H1 (cell line): ENCODE measurements at regions not wholly inside any gene's neighbourhood (a gene's known extent, or its start where the extent isn't known, plus 50 kb on each side); places are given as distances from the start of the nearest gene placed in this dataset.

Experiments
- CTCF ChIA-PET: fragments of 300-600 bp; sonication (Branson Sonifier 250); formaldehyde crosslinking; loops from one replicate; lab custom pipeline; 2021; ENCODE audit not compliant: partially characterized antibody; lab: Charles Lee
- POLR2A ChIA-PET: fragments of 300-600 bp; sonication (Branson Sonifier 250); formaldehyde crosslinking; loops from one replicate; lab custom pipeline; 2021; ENCODE audit warnings: inconsistent platforms; ENCODE audit not compliant: partially characterized antibody; lab: Charles Lee
- DNase-seq, 2 experiments: peaks; one replicate each; pipeline versions ENCODE4 v3.0.0 to v3.0.0-alpha.2; 2010 to 2022; ENCODE audit warnings: low spot score in 2 of 2, low read depth in 1 of 2, mixed read lengths in 1 of 2
- FAIRE-seq: peaks from 2 replicates; lab custom pipeline; 2011; peaks lifted over from hg19 to GRCh38; lab: Jason Lieb, UNC
- H2AFZ ChIP-seq: 2 replicates; pipeline ENCODE4 v1.8.1; 2012; ENCODE audit warnings: low read length, inconsistent platforms
- H2AK5ac ChIP-seq: 2 replicates; pipeline ENCODE4 v1.6.1; 2013; ENCODE audit warnings: low read depth, low read length
- H2BK120ac ChIP-seq: replicated peaks from 2 replicates; pipeline ENCODE3; 2013; ENCODE audit warnings: low read depth, low read length, inconsistent platforms
- H2BK12ac ChIP-seq: 2 replicates; pipeline ENCODE4 v1.6.1; 2013; ENCODE audit warnings: low read depth, low read length
- H2BK15ac ChIP-seq: 2 replicates; pipeline ENCODE4 v1.6.1; 2013; ENCODE audit warnings: low read length
- H2BK20ac ChIP-seq: 2 replicates; pipeline ENCODE4 v1.6.1; 2013; ENCODE audit warnings: low read length
- H2BK5ac ChIP-seq: 2 replicates; pipeline ENCODE4 v1.6.1; 2013; ENCODE audit warnings: low read depth, low read length
- H3K14ac ChIP-seq: 2 replicates; pipeline ENCODE4 v1.6.1; 2013; ENCODE audit warnings: inconsistent platforms; ENCODE audit not compliant: insufficient read length
- H3K18ac ChIP-seq: 2 replicates; pipeline ENCODE4 v1.6.1; 2013; ENCODE audit warnings: low read length; ENCODE audit errors: extremely low read depth
- H3K23ac ChIP-seq: 2 replicates; pipeline ENCODE4 v1.6.1; 2013; ENCODE audit warnings: inconsistent platforms; ENCODE audit not compliant: insufficient read length
- H3K23me2 ChIP-seq: 2 replicates; pipeline ENCODE4 v1.6.1; 2013; ENCODE audit warnings: low read depth, low read length
- H3K27ac ChIP-seq: 2 replicates; pipeline ENCODE4 v1.6.1; 2011; ENCODE audit warnings: low read depth, low read length, inconsistent platforms
- H3K27me3 ChIP-seq, 4 experiments: replicated peaks in 1 of 4; 1 replicate in 1 of 4; 2 replicates in 3 of 4; pipeline versions ENCODE4 v1.6.1 to v1.8.1; 2011 to 2013; ENCODE audit warnings: low read length in 3 of 4, mild to moderate bottlenecking in 3 of 4, inconsistent platforms in 2 of 4, mixed read lengths in 2 of 4, moderate library complexity in 1 of 4; ENCODE audit not compliant: control insufficient read depth in 3 of 4, insufficient read depth in 3 of 4; ENCODE audit errors: extremely low read depth in 1 of 4
- H3K36me3 ChIP-seq, 4 experiments: 2 replicates each; pipeline versions ENCODE4 v1.6.1 to v1.8.1; 2011 to 2013; ENCODE audit warnings: mild to moderate bottlenecking in 4 of 4, low read length in 3 of 4, moderate library complexity in 2 of 4, control low read depth in 1 of 4, inconsistent platforms in 1 of 4; ENCODE audit not compliant: insufficient read depth in 4 of 4, control insufficient read depth in 2 of 4
- H3K4ac ChIP-seq: replicated peaks from 2 replicates; pipeline ENCODE3; 2013; ENCODE audit warnings: low read length, low read depth, mixed read lengths, inconsistent platforms; ENCODE audit not compliant: insufficient read length
- H3K4me1 ChIP-seq, 4 experiments: replicated peaks in 1 of 4; 1 replicate in 1 of 4; 2 replicates in 3 of 4; pipeline versions ENCODE4 v1.6.1 to v1.8.1; 2011 to 2013; ENCODE audit warnings: low read length in 3 of 4, inconsistent platforms in 2 of 4, mixed read lengths in 1 of 4; ENCODE audit not compliant: insufficient read depth in 4 of 4, control insufficient read depth in 3 of 4
- H3K4me2 ChIP-seq, 2 experiments: 2 replicates each; pipeline versions ENCODE4 v1.6.1 to v1.8.1; 2011 to 2013; ENCODE audit warnings: low read depth in 2 of 2, low read length in 2 of 2, control low read depth in 1 of 2, inconsistent platforms in 1 of 2, mild to moderate bottlenecking in 1 of 2; ENCODE audit not compliant: insufficient read depth in 1 of 2
- H3K4me3 ChIP-seq, 4 experiments: fragments of 200-600, 300-600 bp in 1 of 4; sonication (generic), shearing (Covaris generic), sonication (Bioruptor Twin) in 1 of 4; 2 replicates each; pipeline versions ENCODE4 v1.5.1 to v1.8.1; 2011 to 2016; ENCODE audit warnings: low read length in 4 of 4, low read depth in 3 of 4, control low read depth in 2 of 4, inconsistent platforms in 2 of 4, mild to moderate bottlenecking in 2 of 4, mixed read lengths in 1 of 4, moderate library complexity in 1 of 4; ENCODE audit not compliant: insufficient read depth in 2 of 4; ENCODE audit errors: extremely low read depth in 1 of 4
- H3K56ac ChIP-seq: replicated peaks from 2 replicates; pipeline ENCODE3; 2013; ENCODE audit warnings: low read depth, mild to moderate bottlenecking, mixed read lengths, low read length, inconsistent platforms; ENCODE audit not compliant: insufficient read length
- H3K79me1 ChIP-seq: 2 replicates; pipeline ENCODE4 v1.6.1; 2013; ENCODE audit warnings: low read depth, low read length, control low read depth
- H3K79me2 ChIP-seq, 2 experiments: 2 replicates each; pipeline versions ENCODE4 v1.6.1 to v1.8.1; 2012 to 2013; ENCODE audit warnings: low read length in 2 of 2, mild to moderate bottlenecking in 2 of 2, inconsistent platforms in 1 of 2; ENCODE audit not compliant: insufficient read depth in 2 of 2, control insufficient read depth in 1 of 2
- H3K9ac ChIP-seq, 4 experiments: replicated peaks in 1 of 4; 1 replicate in 1 of 4; 2 replicates in 3 of 4; pipeline versions ENCODE4 v1.6.1 to v1.8.1; 2011 to 2013; ENCODE audit warnings: low read depth in 3 of 4, low read length in 3 of 4, control low read depth in 2 of 4, mild to moderate bottlenecking in 2 of 4, moderate library complexity in 2 of 4, inconsistent platforms in 1 of 4; ENCODE audit errors: extremely low read depth in 1 of 4
- H3K9me3 ChIP-seq, 2 experiments: 2 replicates each; pipeline versions ENCODE4 v1.6.1 to v1.8.1; 2012 to 2013; ENCODE audit warnings: mild to moderate bottlenecking in 2 of 2, moderate library complexity in 2 of 2, control low read depth in 1 of 2, inconsistent platforms in 1 of 2, low read depth in 1 of 2, low read length in 1 of 2, mixed read lengths in 1 of 2; ENCODE audit not compliant: insufficient read depth in 2 of 2
- H4K20me1 ChIP-seq, 2 experiments: replicated peaks in 1 of 2; 2 replicates each; pipeline versions ENCODE3 to v1.8.1; 2011 to 2013; ENCODE audit warnings: inconsistent platforms in 2 of 2, low read length in 2 of 2, mild to moderate bottlenecking in 1 of 2; ENCODE audit not compliant: insufficient read depth in 2 of 2, control insufficient read depth in 1 of 2
- H4K5ac ChIP-seq: 2 replicates; pipeline ENCODE4 v1.6.1; 2013; ENCODE audit warnings: low read length, low read depth, mixed read lengths, inconsistent platforms; ENCODE audit not compliant: insufficient read length
- H4K8ac ChIP-seq: 2 replicates; pipeline ENCODE4 v1.8.0; 2013; ENCODE audit warnings: mild to moderate bottlenecking, moderate library complexity, low read length, inconsistent platforms; ENCODE audit not compliant: insufficient read depth; ENCODE audit errors: extremely low read depth
- H4K91ac ChIP-seq: replicated peaks from 2 replicates; pipeline ENCODE3; 2013; ENCODE audit warnings: low read length, mixed read lengths, inconsistent platforms; ENCODE audit not compliant: insufficient read length
- CEBPB ChIP-seq: IDR thresholded peaks from 2 replicates; pipeline ENCODE4 v1.6.1; 2012; ENCODE audit warnings: low read depth, low read length
- KDM4A ChIP-seq: IDR thresholded peaks from one replicate; pipeline ENCODE4 v1.7.1; 2012; ENCODE audit warnings: low read depth, mild to moderate bottlenecking, moderate library complexity, low read length, inconsistent platforms; ENCODE audit not compliant: severe bottlenecking
- SIRT6 ChIP-seq: IDR thresholded peaks from one replicate; pipeline ENCODE4 v1.7.1; 2012; ENCODE audit warnings: low read length, inconsistent platforms
- SP4 ChIP-seq: IDR thresholded peaks from 2 replicates; pipeline ENCODE4 v1.6.1; 2012; ENCODE audit warnings: low read length, inconsistent platforms
- SRF ChIP-seq: IDR thresholded peaks from 2 replicates; pipeline ENCODE4 v1.6.1; 2011; ENCODE audit warnings: mild to moderate bottlenecking, low read depth, low read length, moderate library complexity
- WGBS, 2 experiments: shearing (Covaris generic) in 1 of 2; methylation state at CpG; one replicate each; pipeline versions ENCODE4 v1.1.6 to v1.1.7; 2013 to 2015; ENCODE audit warnings: low lambda C conversion rate in 2 of 2, mixed read lengths in 2 of 2, inconsistent platforms in 1 of 2, low coverage in 1 of 2, missing lambda C conversion rate in 1 of 2; ENCODE audit not compliant: insufficient replicate concordance in 2 of 2, insufficient coverage in 1 of 2, insufficient read length in 1 of 2; ENCODE audit errors: extremely low coverage in 1 of 2, missing lambda C conversion rate in 1 of 2; 5-methylcytosine and 5-hydroxymethylcytosine counted together

- no peaks in the 10 kb centered on the region for H4K20me1 ChIP-seq
- H3K36me3 ChIP-seq: no peaks in the 10 kb centered on the region
- no peak overlapping the region for H3K4ac ChIP-seq
- TF ChIP-seq SP4: no peak
- TF ChIP-seq KDM4A: no peak
- no peak for TF ChIP-seq SIRT6
- no peak for TF ChIP-seq CEBPB
- no peak for TF ChIP-seq SRF
- TF ChIP-seq, all 59 proteins: peak for 0
- Histone ChIP-seq H3K4me3 (no peak overlapping the region), H4K8ac (no peak overlapping the region), H3K9ac (no peak overlapping the region), H3K9me3 (no peaks in the 10 kb centered on the region), H3K14ac (no peak overlapping the region), H2BK12ac (no peak overlapping the region), H3K79me1 (no peaks in the 10 kb centered on the region), H2BK20ac (no peak overlapping the region), H3K79me2 (no peaks in the 10 kb centered on the region), H4K5ac (no peak overlapping the region), H2BK15ac (no peak overlapping the region), H2AK5ac (no peak overlapping the region), H3K23ac (no peak overlapping the region), H4K91ac (no peak overlapping the region), H3K56ac (no peak overlapping the region), H3K27ac (no peak overlapping the region), H3K23me2 (no peaks in the 10 kb centered on the region), H2AFZ (no peak overlapping the region), H3K4me1 (no peaks in the 10 kb centered on the region), H2BK5ac (no peak overlapping the region), H3K27me3 (no peaks in the 10 kb centered on the region), H2BK120ac (no peak overlapping the region), H3K18ac (no peak overlapping the region), H3K4me2 (no peak overlapping the region)
- DNase-seq: no peak
- ChIA-PET CTCF (no interaction called here), POLR2A (no interaction called here)
- no peak for FAIRE-seq
- 90% methylated on average over 5 of the region's 5 CpGs; no CpG with 5 or more reads in 1 of the 2 experiments for WGBS, 2 experiments
These were observed 244.4 kb downstream of the EDEM1 start for GRCh38 chr3:5431811-5432378.
